ENCODE measurements at regions not wholly inside any gene's neighbourhood (a gene's known extent, or its start where the extent isn't known, plus 50 kb on each side); places are given as distances from the start of the nearest gene placed in this dataset.
"Not testable (repeated sequence)": the region's sequence is repeated elsewhere in the genome, so short reads cannot be mapped to it uniquely, and the experiment has no call there.

DNA sequence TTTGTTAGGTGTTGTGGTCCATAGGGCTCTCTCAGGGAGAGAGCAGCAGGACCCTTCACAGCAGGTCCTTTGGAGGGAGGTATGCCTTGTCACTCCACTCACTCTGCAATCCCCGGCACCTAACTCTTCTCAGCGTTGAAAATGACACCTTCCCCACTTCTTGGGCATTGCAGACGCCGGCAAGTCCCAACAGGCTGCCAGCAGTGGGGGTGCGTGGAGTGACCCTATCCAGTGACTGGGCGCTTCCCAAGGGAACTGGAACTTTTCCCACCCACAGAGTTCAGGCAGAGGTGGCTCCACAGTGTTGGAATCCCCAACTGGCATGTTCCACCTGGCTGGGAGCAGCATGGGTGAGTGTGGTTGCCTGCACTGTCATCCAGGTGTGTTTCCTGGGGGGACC lies 705.1 kb upstream of the FRG1 start:
- Histone ChIP-seq H3K27ac (no peak overlapping the region), H3K36me3 (no peaks in the 10 kb centered on the region), H3K27me3 (no peaks in the 10 kb centered on the region), H3K9me3 (no peaks in the 10 kb centered on the region), H3K4me1 (ENCODE audit: control insufficient read depth in 1 of 2, insufficient read depth in 1 of 2, low read depth in 1 of 2, low read length in 1 of 2) (no peaks in the 10 kb centered on the region), H3K4me3 (ENCODE audit: low read depth in 1 of 2, low read length in 1 of 2) (no peak overlapping the region)
- TF ChIP-seq, protein P1, sequence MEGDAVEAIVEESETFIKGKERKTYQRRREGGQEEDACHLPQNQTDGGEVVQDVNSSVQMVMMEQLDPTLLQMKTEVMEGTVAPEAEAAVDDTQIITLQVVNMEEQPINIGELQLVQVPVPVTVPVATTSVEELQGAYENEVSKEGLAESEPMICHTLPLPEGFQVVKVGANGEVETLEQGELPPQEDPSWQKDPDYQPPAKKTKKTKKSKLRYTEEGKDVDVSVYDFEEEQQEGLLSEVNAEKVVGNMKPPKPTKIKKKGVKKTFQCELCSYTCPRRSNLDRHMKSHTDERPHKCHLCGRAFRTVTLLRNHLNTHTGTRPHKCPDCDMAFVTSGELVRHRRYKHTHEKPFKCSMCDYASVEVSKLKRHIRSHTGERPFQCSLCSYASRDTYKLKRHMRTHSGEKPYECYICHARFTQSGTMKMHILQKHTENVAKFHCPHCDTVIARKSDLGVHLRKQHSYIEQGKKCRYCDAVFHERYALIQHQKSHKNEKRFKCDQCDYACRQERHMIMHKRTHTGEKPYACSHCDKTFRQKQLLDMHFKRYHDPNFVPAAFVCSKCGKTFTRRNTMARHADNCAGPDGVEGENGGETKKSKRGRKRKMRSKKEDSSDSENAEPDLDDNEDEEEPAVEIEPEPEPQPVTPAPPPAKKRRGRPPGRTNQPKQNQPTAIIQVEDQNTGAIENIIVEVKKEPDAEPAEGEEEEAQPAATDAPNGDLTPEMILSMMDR (IDR thresholded peaks at IDR 0.05): no peak

DNA sequence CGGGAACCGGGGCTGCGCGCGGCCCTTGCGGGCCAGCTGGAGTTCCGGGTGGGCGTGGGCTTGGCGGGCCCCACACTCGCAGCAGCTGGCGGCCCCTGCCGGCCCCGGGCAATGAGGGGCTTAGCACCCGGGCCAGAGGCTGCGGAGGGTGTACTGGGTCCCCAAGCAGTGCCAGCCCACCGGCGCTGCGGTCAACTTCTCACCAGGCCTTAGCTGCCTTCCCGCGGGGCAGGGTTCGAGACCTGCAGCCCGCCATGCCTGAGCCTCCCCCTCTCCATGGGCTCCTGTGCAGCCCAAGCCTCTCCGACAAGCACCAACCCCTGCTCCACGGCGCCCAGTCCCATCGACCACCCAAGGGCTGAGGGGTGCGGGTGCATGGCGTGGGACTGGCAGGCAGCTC lies 704.4 kb upstream of the FRG1 start:
- H3K27ac ChIP-seq; H3K4me3 ChIP-seq (ENCODE audit: low read depth in 1 of 2, low read length in 1 of 2); H3K36me3 ChIP-seq; H3K27me3 ChIP-seq; H3K4me1 ChIP-seq (ENCODE audit: control insufficient read depth in 1 of 2, insufficient read depth in 1 of 2, low read depth in 1 of 2, low read length in 1 of 2); H3K9me3 ChIP-seq: not testable (repeated sequence)

DNA sequence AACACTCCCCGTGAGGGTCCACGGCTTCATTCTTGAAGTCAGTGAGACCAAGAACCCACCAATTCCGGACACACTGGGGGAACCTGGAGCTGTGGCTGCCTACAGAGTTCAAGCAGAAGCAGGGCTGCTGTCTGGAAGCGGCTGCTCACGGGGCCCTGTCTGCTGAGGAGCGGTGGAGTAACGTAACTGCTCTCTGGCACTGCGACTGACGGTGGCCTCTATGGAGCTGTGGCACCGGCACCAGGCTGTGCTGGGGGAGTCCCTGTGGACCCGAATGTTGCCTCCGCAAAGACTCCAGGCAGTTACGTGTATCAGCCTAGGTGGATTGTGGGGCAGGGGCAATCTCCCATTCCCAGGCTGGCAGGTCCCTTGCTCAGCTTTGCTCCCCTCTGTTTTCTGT lies 703.3 kb upstream of the FRG1 start:
- Histone ChIP-seq H3K4me1 (ENCODE audit: control insufficient read depth in 1 of 2, insufficient read depth in 1 of 2, low read depth in 1 of 2, low read length in 1 of 2) (no peaks in the 10 kb centered on the region), H3K27me3 (no peaks in the 10 kb centered on the region), H3K36me3 (no peaks in the 10 kb centered on the region), H3K9me3 (no peaks in the 10 kb centered on the region), H3K27ac (no peak overlapping the region), H3K4me3 (ENCODE audit: low read depth in 1 of 2, low read length in 1 of 2) (no peak overlapping the region)
- TF ChIP-seq, protein P1 (IDR thresholded peaks at IDR 0.05): no peak

DNA sequence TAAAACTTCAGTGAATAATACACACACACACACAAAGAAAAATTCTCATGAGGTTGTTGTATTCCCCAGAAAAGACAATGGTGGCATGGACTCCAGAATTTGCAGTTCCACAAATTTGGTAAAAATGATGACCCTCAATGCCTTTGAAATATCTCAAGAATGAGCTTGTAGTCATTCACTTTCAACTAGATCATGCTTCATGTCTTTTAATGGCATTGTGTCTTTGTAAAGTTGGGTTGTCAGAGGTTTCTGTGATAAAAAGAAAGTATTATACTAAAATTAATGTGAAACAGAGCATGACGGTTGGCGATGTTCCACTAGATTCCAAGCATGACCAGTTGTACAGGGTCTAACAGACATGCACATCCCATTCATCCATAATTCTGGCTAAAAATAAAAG lies 685.0 kb upstream of the FRG1 start:
- no peaks in the 10 kb centered on the region for H3K9me3 ChIP-seq

DNA sequence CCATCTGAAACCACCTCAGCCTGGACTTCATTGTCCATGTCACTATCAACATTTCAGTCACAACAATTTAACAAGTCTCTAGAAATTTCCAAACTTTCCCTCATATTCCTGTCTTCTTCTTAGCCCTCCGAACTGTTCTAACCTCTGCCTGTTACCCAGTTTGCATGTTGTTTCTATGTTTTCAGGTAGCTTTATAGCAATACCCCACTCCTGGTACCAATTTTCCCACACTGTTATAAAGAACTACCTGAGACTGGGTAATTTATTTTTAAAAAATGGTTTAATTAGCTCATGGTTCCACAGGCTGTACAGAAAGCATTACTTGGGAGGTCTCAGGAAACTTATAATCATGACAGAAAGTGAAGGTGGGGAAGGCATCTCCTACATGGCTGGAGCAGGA lies 679.2 kb upstream of the FRG1 start:
- Histone ChIP-seq H3K27ac (no peak overlapping the region), H3K36me3 (no peaks in the 10 kb centered on the region), H3K4me3 (ENCODE audit: low read depth in 1 of 2, low read length in 1 of 2) (no peak overlapping the region), H3K27me3 (no peaks in the 10 kb centered on the region), H3K9me3 (no peaks in the 10 kb centered on the region), H3K4me1 (ENCODE audit: control insufficient read depth in 1 of 2, insufficient read depth in 1 of 2, low read depth in 1 of 2, low read length in 1 of 2) (no peaks in the 10 kb centered on the region)
- TF ChIP-seq, protein P1 (IDR thresholded peaks at IDR 0.05): no peak

More for the DNA sequence above, 685.0 kb upstream of the FRG1 start:
- no peaks in the 10 kb centered on the region for H3K27me3 ChIP-seq
- TF ChIP-seq, protein P1 (IDR thresholded peaks at IDR 0.05): no peak
- H3K36me3 ChIP-seq: no peaks in the 10 kb centered on the region
- H3K4me1 ChIP-seq (ENCODE audit: control insufficient read depth in 1 of 2, insufficient read depth in 1 of 2, low read depth in 1 of 2, low read length in 1 of 2): no peaks in the 10 kb centered on the region
- no peak overlapping the region for H3K4me3 ChIP-seq (ENCODE audit: low read depth in 1 of 2, low read length in 1 of 2)
- H3K27ac ChIP-seq: no peak overlapping the region

DNA sequence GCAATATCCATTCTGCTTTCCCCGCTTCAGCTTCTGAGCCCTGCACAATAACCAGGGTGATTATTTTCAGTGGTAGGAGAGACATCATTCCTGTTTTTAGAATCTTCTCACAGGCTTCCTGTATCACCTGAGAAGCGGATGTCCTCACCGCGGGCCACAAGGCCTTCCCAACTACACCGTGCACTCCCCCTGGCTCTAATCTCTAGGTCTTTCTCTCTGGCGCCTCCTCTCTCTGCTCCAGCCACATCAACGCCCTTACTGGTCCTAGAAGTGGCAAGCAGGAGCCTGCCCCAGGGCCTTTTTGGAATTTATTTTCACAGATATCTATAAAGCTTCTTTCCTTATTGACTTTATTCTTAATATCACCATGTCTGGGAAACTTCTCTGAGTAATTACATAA lies 675.2 kb upstream of the FRG1 start:
- Histone ChIP-seq H3K9me3 (no peaks in the 10 kb centered on the region), H3K4me3 (ENCODE audit: low read depth in 1 of 2, low read length in 1 of 2) (no peak overlapping the region), H3K4me1 (ENCODE audit: control insufficient read depth in 1 of 2, insufficient read depth in 1 of 2, low read depth in 1 of 2, low read length in 1 of 2) (no peaks in the 10 kb centered on the region), H3K27me3 (no peaks in the 10 kb centered on the region), H3K36me3 (no peaks in the 10 kb centered on the region), H3K27ac (no peak overlapping the region)
- TF ChIP-seq, protein P1 (IDR thresholded peaks at IDR 0.05): no peak

All from neutrophil (primary cell).